ENCODE measurements at regions not wholly inside any gene's neighbourhood (a gene's known extent, or its start where the extent isn't known, plus 50 kb on each side); places are given as distances from the start of the nearest gene placed in this dataset.
A peak's percentile ranks its signal among the peaks of the same experiment; 100 is the strongest.

GRCh38 chr11:38791346-38791961 is 2193.4 kb upstream of the RAG2 start:
- Mint-ChIP-seq H3K4me3 (ENCODE audit: unreplicated experiment) (no peak overlapping the region), H3K36me3 (ENCODE audit: low read depth) (peaks cover under 1% of the 10 kb centered on the region), H3K9me3 (ENCODE audit: low read depth) (peaks cover 4% of the 10 kb centered on the region), H3K4me1 (ENCODE audit: low read depth) (peaks cover 21% of the 10 kb centered on the region), H3K27ac (ENCODE audit: unreplicated experiment) (no peak overlapping the region), H3K27me3 (ENCODE audit: low read depth) (no peaks in the 10 kb centered on the region)
- peak; percentile 97 for TF ChIP-seq CTCF (IDR thresholded peaks at IDR 0.05)
- no peak for DNase-seq (ENCODE audit: low spot score)

- Mint-ChIP-seq H3K4me3 (ENCODE audit: unreplicated experiment) (no peak overlapping the region), H3K27ac (ENCODE audit: unreplicated experiment) (no peak overlapping the region), H3K9me3 (ENCODE audit: low read depth) (peaks cover 27% of the 10 kb centered on the region), H3K36me3 (ENCODE audit: low read depth) (peaks cover 6% of the 10 kb centered on the region), H3K27me3 (ENCODE audit: low read depth) (no peaks in the 10 kb centered on the region), H3K4me1 (ENCODE audit: low read depth) (peaks cover 21% of the 10 kb centered on the region)
- TF ChIP-seq CTCF (IDR thresholded peaks at IDR 0.05), result no peak
- no peak for DNase-seq (ENCODE audit: low spot score)
Observed at GRCh38 chr11:38788561-38788960, 2190.5 kb upstream of the RAG2 start.

GRCh38 chr11:38784164-38784563 is 2186.1 kb upstream of the RAG2 start:
- TF ChIP-seq CTCF (IDR thresholded peaks at IDR 0.05), result no peak
- DNase-seq (ENCODE audit: low spot score), result no peak
- peaks cover 26% of the 10 kb centered on the region for H3K9me3 Mint-ChIP-seq (ENCODE audit: low read depth)
- H3K27me3 Mint-ChIP-seq (ENCODE audit: low read depth), result no peaks in the 10 kb centered on the region
- H3K4me1 Mint-ChIP-seq (ENCODE audit: low read depth), result peaks cover 5% of the 10 kb centered on the region
- peaks cover 6% of the 10 kb centered on the region for H3K36me3 Mint-ChIP-seq (ENCODE audit: low read depth)
- no peak overlapping the region for H3K27ac Mint-ChIP-seq (ENCODE audit: unreplicated experiment)
- H3K4me3 Mint-ChIP-seq (ENCODE audit: unreplicated experiment), result no peak overlapping the region

- H3K27me3 Mint-ChIP-seq (ENCODE audit: low read depth), result no peaks in the 10 kb centered on the region
- TF ChIP-seq CTCF (IDR thresholded peaks at IDR 0.05), result no peak
- no peak overlapping the region for H3K4me3 Mint-ChIP-seq (ENCODE audit: unreplicated experiment)
- H3K9me3 Mint-ChIP-seq (ENCODE audit: low read depth), result peaks cover 17% of the 10 kb centered on the region
- no peak for DNase-seq (ENCODE audit: low spot score)
- no peak overlapping the region for H3K27ac Mint-ChIP-seq (ENCODE audit: unreplicated experiment)
- peaks cover 9% of the 10 kb centered on the region for H3K36me3 Mint-ChIP-seq (ENCODE audit: low read depth)
- H3K4me1 Mint-ChIP-seq (ENCODE audit: low read depth), result no peaks in the 10 kb centered on the region
Observed at GRCh38 chr11:38766796-38767195, 2168.8 kb upstream of the RAG2 start.

GRCh38 chr11:38759394-38759793 is 2161.4 kb upstream of the RAG2 start:
- no peak for TF ChIP-seq CTCF (IDR thresholded peaks at IDR 0.05)
- Mint-ChIP-seq H3K9me3 (ENCODE audit: low read depth) (peaks cover 6% of the 10 kb centered on the region), H3K27ac (ENCODE audit: unreplicated experiment) (no peak overlapping the region), H3K36me3 (ENCODE audit: low read depth) (peaks cover 1% of the 10 kb centered on the region), H3K4me3 (ENCODE audit: unreplicated experiment) (no peak overlapping the region), H3K27me3 (ENCODE audit: low read depth) (no peaks in the 10 kb centered on the region), H3K4me1 (ENCODE audit: low read depth) (peaks cover 11% of the 10 kb centered on the region)
- DNase-seq (ENCODE audit: low spot score), result no peak

Data from chondrocyte (in vitro differentiated cells).